Nephron (organoid): ENCODE measurements at regions not wholly inside any gene's neighbourhood (a gene's known extent, or its start where the extent isn't known, plus 50 kb on each side); places are given as distances from the start of the nearest gene placed in this dataset.

Experiments used
- H3K27ac Mint-ChIP-seq, 3 experiments: 2 replicates each; pipeline ENCODE4 v1.8.0; 2020; ENCODE audit warnings: mixed read lengths in 3 of 3, mild to moderate bottlenecking in 2 of 3, moderate library complexity in 1 of 3
- H3K27me3 Mint-ChIP-seq: 2 replicates; pipeline ENCODE4 v1.8.0; 2021; ENCODE audit warnings: low read depth, mild to moderate bottlenecking, moderate library complexity, mixed read lengths
- H3K36me3 Mint-ChIP-seq: 2 replicates; pipeline ENCODE4 v1.8.0; 2020; ENCODE audit warnings: low read depth, mixed read lengths
- H3K4me1 Mint-ChIP-seq: 2 replicates; pipeline ENCODE4 v1.8.0; 2020; ENCODE audit warnings: mixed read lengths
- H3K4me3 Mint-ChIP-seq, 3 experiments: 2 replicates each; pipeline ENCODE4 v1.8.0; 2020; ENCODE audit warnings: mild to moderate bottlenecking in 3 of 3, mixed read lengths in 3 of 3, moderate library complexity in 2 of 3
- H3K9me3 Mint-ChIP-seq: 2 replicates; pipeline ENCODE4 v1.8.0; 2020; ENCODE audit warnings: mixed read lengths
- CTCF ChIP-seq, 3 experiments: fragments of 200-600 bp; sonication (generic); IDR thresholded peaks; one replicate each; pipeline ENCODE4 v1.5.0; 2021; ENCODE audit warnings: antibody characterized with exemption in 3 of 3; ENCODE audit not compliant: unreplicated experiment in 3 of 3

GRCh38 chr6:170086639-170087420 lies 204.0 kb downstream of the DLL1 start:
- H3K4me3 Mint-ChIP-seq = no peak overlapping the region
- H3K27ac Mint-ChIP-seq = no peak overlapping the region
- peaks cover 13% of the 10 kb centered on the region for H3K4me1 Mint-ChIP-seq

GRCh38 chr6:170085475-170086401 lies 205.1 kb downstream of the DLL1 start:
- no peaks in the 10 kb centered on the region for H3K9me3 Mint-ChIP-seq

More at GRCh38 chr6:170086639-170087420, 204.0 kb downstream of the DLL1 start:
- peaks cover 23% of the 10 kb centered on the region for H3K27me3 Mint-ChIP-seq
- H3K36me3 Mint-ChIP-seq = no peaks in the 10 kb centered on the region
- no peak for TF ChIP-seq CTCF (IDR thresholded peaks at IDR 0.05; ENCODE audit: unreplicated experiment in 3 of 3)
- H3K9me3 Mint-ChIP-seq = no peaks in the 10 kb centered on the region

GRCh38 chr6:170084166-170084730 lies 206.6 kb downstream of the DLL1 start:
- TF ChIP-seq CTCF (IDR thresholded peaks at IDR 0.05; ENCODE audit: unreplicated experiment in 3 of 3) = no peak
- H3K9me3 Mint-ChIP-seq = peaks cover under 1% of the 10 kb centered on the region
- H3K4me1 Mint-ChIP-seq = peaks cover 17% of the 10 kb centered on the region
- no peak overlapping the region for H3K27ac Mint-ChIP-seq
- H3K36me3 Mint-ChIP-seq = no peaks in the 10 kb centered on the region
- peaks cover 27% of the 10 kb centered on the region for H3K27me3 Mint-ChIP-seq
- no peak overlapping the region for H3K4me3 Mint-ChIP-seq

More at GRCh38 chr6:170085475-170086401, 205.1 kb downstream of the DLL1 start:
- no peak for TF ChIP-seq CTCF (IDR thresholded peaks at IDR 0.05; ENCODE audit: unreplicated experiment in 3 of 3)
- no peak overlapping the region for H3K27ac Mint-ChIP-seq
- H3K4me1 Mint-ChIP-seq = peaks cover 17% of the 10 kb centered on the region
- H3K36me3 Mint-ChIP-seq = no peaks in the 10 kb centered on the region
- H3K4me3 Mint-ChIP-seq = no peak overlapping the region
- H3K27me3 Mint-ChIP-seq = peaks cover 23% of the 10 kb centered on the region

GRCh38 chr6:170083236-170084051 lies 207.4 kb downstream of the DLL1 start:
- H3K27me3 Mint-ChIP-seq = peaks cover 26% of the 10 kb centered on the region
- H3K4me3 Mint-ChIP-seq = no peak overlapping the region
- peaks cover 17% of the 10 kb centered on the region for H3K4me1 Mint-ChIP-seq
- H3K27ac Mint-ChIP-seq = no peak overlapping the region
- no peaks in the 10 kb centered on the region for H3K36me3 Mint-ChIP-seq
- no peak for TF ChIP-seq CTCF (IDR thresholded peaks at IDR 0.05; ENCODE audit: unreplicated experiment in 3 of 3)
- H3K9me3 Mint-ChIP-seq = peaks cover 6% of the 10 kb centered on the region

GRCh38 chr6:170082531-170083187 lies 208.2 kb downstream of the DLL1 start:
- peaks cover 17% of the 10 kb centered on the region for H3K4me1 Mint-ChIP-seq
- no peak for TF ChIP-seq CTCF (IDR thresholded peaks at IDR 0.05; ENCODE audit: unreplicated experiment in 3 of 3)
- H3K4me3 Mint-ChIP-seq = no peak overlapping the region
- no peaks in the 10 kb centered on the region for H3K36me3 Mint-ChIP-seq
- H3K9me3 Mint-ChIP-seq = peaks cover 6% of the 10 kb centered on the region
- no peak overlapping the region for H3K27ac Mint-ChIP-seq
- H3K27me3 Mint-ChIP-seq = peaks cover 26% of the 10 kb centered on the region
